Adrenal gland (tissue), 9 donors: ENCODE measurements at regions not wholly inside any gene's neighbourhood (a gene's known extent, or its start where the extent isn't known, plus 50 kb on each side); places are given as distances from the start of the nearest gene placed in this dataset.

ENCODE experiments used
- DNase-seq, 7 donors: peaks; one replicate each; pipeline ENCODE4 v3.0.0-alpha.2; 2019 to 2020
- H3K27ac ChIP-seq, 5 donors: fragments of 200-600 bp; sonication (generic) in 4 of 5; 1 replicate in 3 of 5; 2 replicates in 2 of 5; pipeline versions ENCODE4 v1.5.1 to v1.8.0; 2016 to 2020; ENCODE audit warnings: mild to moderate bottlenecking in 1 of 5
- H3K27me3 ChIP-seq: fragments of 200-600 bp; 2 replicates; pipeline ENCODE4 v1.8.0; 2021
- H3K36me3 ChIP-seq, 2 donors: fragments of 200-600 bp; replicated peaks in 1 of 2; 1 replicate in 1 of 2; 2 replicates in 1 of 2; pipeline versions ENCODE4 v1.5.1 to v1.8.0; 2018 to 2022
- H3K4me1 ChIP-seq, 2 donors: fragments of 200-600 bp; replicated peaks in 1 of 2; 1 replicate in 1 of 2; 2 replicates in 1 of 2; pipeline versions ENCODE4 v1.5.1 to v1.8.0; 2018 to 2021
- H3K4me3 ChIP-seq, 4 donors: fragments of 200-600 bp; sonication (generic) in 3 of 4; one replicate each; pipeline ENCODE4 v1.5.1; 2016 to 2018
- H3K9me3 ChIP-seq, 3 donors: fragments of 200-600 bp; sonication (generic) in 1 of 3; replicated peaks in 1 of 3; 1 replicate in 2 of 3; 2 replicates in 1 of 3; pipeline versions ENCODE4 v1.5.1 to v1.8.0; 2016 to 2021
- CTCF ChIP-seq, 6 experiments: fragments of 450-650 bp in 4 of 6; fragments of 200-600 bp in 2 of 6; sonication (generic) in 1 of 6; IDR thresholded peaks; 1 replicate in 5 of 6; 2 replicates in 1 of 6; pipeline versions ENCODE4 v1.5.1 to v1.8.0; 2016 to 2021; ENCODE audit warnings: antibody characterized with exemption in 6 of 6, mild to moderate bottlenecking in 2 of 6, moderate library complexity in 1 of 6
- POLR2A ChIP-seq, 2 donors: fragments of 450-650 bp; IDR thresholded peaks; one replicate each; pipeline ENCODE4 v1.6.1; 2017; ENCODE audit warnings: antibody characterized with exemption in 2 of 2, mild to moderate bottlenecking in 2 of 2, moderate library complexity in 1 of 2
- WGBS, 4 donors: extraction: QIAGEN DNeasy Blood & Tissue Kit in 2 of 4; methylation state at CpG; one replicate each; pipeline versions ENCODE4 v1.1.5 to v1.1.7; 2013 to 2017; 5-methylcytosine and 5-hydroxymethylcytosine counted together
- intact Hi-C, 2 donors: fragments of 100-400 bp; cut with DNase I; formaldehyde crosslinking; loops; one replicate each; pipeline versions ENCODE4 v1.14.1 to v1.15.0; 2022 to 2023
- donor health status: healthy with polysubstance abuse.
- donor health status: Bipolar disorder and iron deficiency.
- donor health status: DM: yes; HTN: yes; CAD: no.
- donor health status: DM: no; HTN: no; CAD: no.
- donor health status: DM: no; HTN: no; CAD: no.

GRCh38 chrX:39464253-39464652 is 633.5 kb downstream of the BCOR start:
- 68 to 85% (median 76%) methylated on average over 7 of the region's 7 CpGs for WGBS, 4 donors
- no peak overlapping the region for H3K4me3 ChIP-seq
- no peaks in the 10 kb centered on the region for H3K4me1 ChIP-seq
- intact Hi-C loops = no loop called here
- H3K27me3 ChIP-seq = peaks cover 30% of the 10 kb centered on the region
- H3K27ac ChIP-seq = no peak overlapping the region
- no peak for DNase-seq
- no peaks in the 10 kb centered on the region for H3K9me3 ChIP-seq
- no peak for TF ChIP-seq CTCF (IDR thresholded peaks at IDR 0.05)
- no peak for TF ChIP-seq POLR2A (IDR thresholded peaks at IDR 0.05)
- no peaks in the 10 kb centered on the region for H3K36me3 ChIP-seq

GRCh38 chrX:39465467-39465866 is 632.3 kb downstream of the BCOR start:
- intact Hi-C loops = no loop called here
- Histone ChIP-seq H3K36me3 (no peaks in the 10 kb centered on the region), H3K27me3 (peaks cover 30% of the 10 kb centered on the region), H3K4me3 (no peak overlapping the region), H3K4me1 (no peaks in the 10 kb centered on the region), H3K9me3 (no peaks in the 10 kb centered on the region), H3K27ac (no peak overlapping the region)
- DNase-seq = no peak
- WGBS, 4 donors = 81 to 100% (median 92%) methylated on average over 2 to 13 of the region's 13 CpGs
- no peak for TF ChIP-seq POLR2A (IDR thresholded peaks at IDR 0.05)
- TF ChIP-seq CTCF (IDR thresholded peaks at IDR 0.05) = no peak

GRCh38 chrX:39465906-39466305 is 631.9 kb downstream of the BCOR start:
- Histone ChIP-seq H3K27ac (no peak overlapping the region), H3K4me3 (no peak overlapping the region), H3K36me3 (no peaks in the 10 kb centered on the region), H3K4me1 (no peaks in the 10 kb centered on the region), H3K27me3 (peaks cover 34% of the 10 kb centered on the region), H3K9me3 (no peaks in the 10 kb centered on the region)
- no peak for DNase-seq
- intact Hi-C loops = no loop called here
- WGBS, 4 donors = 67 to 100% (median 90%) methylated on average over 1 to 4 of the region's 4 CpGs
- TF ChIP-seq POLR2A (IDR thresholded peaks at IDR 0.05) (no peak), CTCF (IDR thresholded peaks at IDR 0.05) (no peak)

GRCh38 chrX:39469126-39469525 is 628.6 kb downstream of the BCOR start:
- Histone ChIP-seq H3K27me3 (peaks cover 27% of the 10 kb centered on the region), H3K36me3 (no peaks in the 10 kb centered on the region), H3K27ac (no peak overlapping the region), H3K4me3 (no peak overlapping the region), H3K9me3 (no peaks in the 10 kb centered on the region), H3K4me1 (no peaks in the 10 kb centered on the region)
- TF ChIP-seq CTCF (IDR thresholded peaks at IDR 0.05) (no peak), POLR2A (IDR thresholded peaks at IDR 0.05) (no peak)
- intact Hi-C loops = no loop called here
- DNase-seq = no peak
- 57 to 100% (median 84%) methylated on average over 2 to 4 of the region's 4 CpGs for WGBS, 4 donors
